Esophagus muscularis mucosa (tissue), 4 donors: ENCODE measurements at regions not wholly inside any gene's neighbourhood (a gene's known extent, or its start where the extent isn't known, plus 50 kb on each side); places are given as distances from the start of the nearest gene placed in this dataset.

ENCODE experiments used
- EP300 ChIP-seq: sonication (generic); formaldehyde crosslinking; IDR thresholded peaks from one replicate; pipeline ENCODE4 v1.6.1; 2017; ENCODE audit warnings: antibody characterized with exemption
- POLR2A ChIP-seq: fragments of 450-650 bp; IDR thresholded peaks from one replicate; pipeline ENCODE4 v1.6.1; 2017; ENCODE audit warnings: antibody characterized with exemption, moderate library complexity, mild to moderate bottlenecking, low read depth
- POLR2AphosphoS5 ChIP-seq, 2 donors: sonication (generic); formaldehyde crosslinking; IDR thresholded peaks; one replicate each; pipeline ENCODE4 v1.6.1; 2017; ENCODE audit warnings: antibody characterized with exemption in 2 of 2
- TF ChIP-seq, protein P1 (sequence below), 3 experiments: fragments of 200-600 bp in 2 of 3; fragments of 450-650 bp in 1 of 3; sonication (generic) in 2 of 3; IDR thresholded peaks; one replicate each; pipeline ENCODE4 v1.5.1; 2017 to 2019; ENCODE audit warnings: antibody characterized with exemption in 3 of 3, mild to moderate bottlenecking in 2 of 3, moderate library complexity in 1 of 3

DNA sequence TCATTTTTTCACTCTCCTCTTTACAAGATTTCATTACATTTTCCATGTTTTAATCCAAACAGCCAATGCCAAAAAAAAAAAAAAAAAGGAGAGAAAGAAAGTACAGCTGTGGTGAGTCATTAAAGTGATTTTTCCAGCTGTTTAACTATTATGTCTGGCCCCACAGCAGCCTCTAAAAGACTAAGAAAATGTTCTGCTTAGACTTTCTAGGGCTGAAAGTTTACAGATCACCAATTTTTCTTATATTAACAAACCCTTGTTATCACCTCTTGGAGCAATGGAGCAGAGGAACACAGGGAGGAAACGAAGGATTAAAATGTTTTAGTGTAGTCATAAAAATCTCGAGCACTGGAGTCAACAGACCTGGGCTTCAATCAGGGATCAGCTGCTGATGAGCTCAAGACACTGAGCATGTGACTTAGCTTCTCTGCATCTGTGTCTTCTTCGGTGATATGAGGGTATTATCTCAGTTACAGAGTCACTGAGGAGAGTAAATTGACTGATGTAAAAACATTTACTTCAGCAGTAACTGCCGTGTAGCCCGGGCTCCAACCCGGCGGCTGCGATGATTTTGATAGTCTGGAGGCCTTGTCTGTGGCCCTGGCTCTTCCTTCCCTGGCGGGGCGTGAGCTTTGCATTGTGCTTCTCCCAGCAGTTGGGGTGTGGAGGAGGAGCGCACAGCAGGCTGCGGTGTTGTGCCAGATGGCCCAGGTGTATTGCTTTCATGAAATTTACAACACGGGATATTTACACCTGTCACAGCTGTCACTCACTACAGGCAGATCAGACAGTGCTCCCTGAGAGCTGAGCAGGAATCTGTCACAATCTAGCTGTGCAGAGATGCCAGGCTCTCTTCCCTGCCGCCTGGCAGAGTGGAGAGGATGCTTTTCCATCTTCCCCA lies 298.3 kb upstream of the FZD8 start:
- TF ChIP-seq, protein P1, sequence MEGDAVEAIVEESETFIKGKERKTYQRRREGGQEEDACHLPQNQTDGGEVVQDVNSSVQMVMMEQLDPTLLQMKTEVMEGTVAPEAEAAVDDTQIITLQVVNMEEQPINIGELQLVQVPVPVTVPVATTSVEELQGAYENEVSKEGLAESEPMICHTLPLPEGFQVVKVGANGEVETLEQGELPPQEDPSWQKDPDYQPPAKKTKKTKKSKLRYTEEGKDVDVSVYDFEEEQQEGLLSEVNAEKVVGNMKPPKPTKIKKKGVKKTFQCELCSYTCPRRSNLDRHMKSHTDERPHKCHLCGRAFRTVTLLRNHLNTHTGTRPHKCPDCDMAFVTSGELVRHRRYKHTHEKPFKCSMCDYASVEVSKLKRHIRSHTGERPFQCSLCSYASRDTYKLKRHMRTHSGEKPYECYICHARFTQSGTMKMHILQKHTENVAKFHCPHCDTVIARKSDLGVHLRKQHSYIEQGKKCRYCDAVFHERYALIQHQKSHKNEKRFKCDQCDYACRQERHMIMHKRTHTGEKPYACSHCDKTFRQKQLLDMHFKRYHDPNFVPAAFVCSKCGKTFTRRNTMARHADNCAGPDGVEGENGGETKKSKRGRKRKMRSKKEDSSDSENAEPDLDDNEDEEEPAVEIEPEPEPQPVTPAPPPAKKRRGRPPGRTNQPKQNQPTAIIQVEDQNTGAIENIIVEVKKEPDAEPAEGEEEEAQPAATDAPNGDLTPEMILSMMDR (IDR thresholded peaks at IDR 0.05), result no peak
- TF ChIP-seq POLR2AphosphoS5 (IDR thresholded peaks at IDR 0.05) (no peak), POLR2A (no peak), EP300 (no peak)
